ENCODE measurements at regions not wholly inside any gene's neighbourhood (a gene's known extent, or its start where the extent isn't known, plus 50 kb on each side); places are given as distances from the start of the nearest gene placed in this dataset.

- H2AFZ ChIP-seq (ENCODE audit: low read depth, low read length, poor library complexity, severe bottlenecking): no peak overlapping the region
- H3K27ac ChIP-seq (ENCODE audit: low read depth, low read length): no peak overlapping the region
- no TSS peak for BruUV-seq (replicated peaks)
- ATAC-seq (no peak), DNase-seq (ENCODE audit: low read depth, low spot score) (no peak)
- no peaks in the 10 kb centered on the region for H3K9me3 ChIP-seq (ENCODE audit: control insufficient read depth in 1 of 2, insufficient read depth in 1 of 2, low read depth in 1 of 2, low read length in 2 of 2)
- H3K9ac ChIP-seq (ENCODE audit: low read length): no peak overlapping the region
- no peak overlapping the region for H3K4me2 ChIP-seq (ENCODE audit: low read length)
- H3K79me2 ChIP-seq (ENCODE audit: insufficient read depth, low read length): no peaks in the 10 kb centered on the region
- H3K27me3 ChIP-seq (ENCODE audit: insufficient read depth, low read length): no peaks in the 10 kb centered on the region
- ChIA-PET POLR2A (no interaction called here), RAD21 (ENCODE audit: low non-redundant PET in 1 of 2, low total read pairs in 2 of 2, uncharacterized antibody in 2 of 2, unreplicated experiment in 2 of 2) (no interaction called here), CTCF (no interaction called here)
- H3K4me1 ChIP-seq (ENCODE audit: control insufficient read depth in 1 of 2, insufficient read depth in 2 of 2, low read length in 2 of 2): no peaks in the 10 kb centered on the region
- no peak overlapping the region for H3K4me3 ChIP-seq (replicated peaks in 1 of 2; ENCODE audit: low read depth in 1 of 2, low read length in 2 of 2)
- H4K20me1 ChIP-seq (ENCODE audit: insufficient read depth): no peaks in the 10 kb centered on the region
- intact Hi-C loops (cut with micrococcal nuclease): no loop called here
- no peaks in the 10 kb centered on the region for H3K36me3 ChIP-seq (ENCODE audit: control insufficient read depth in 1 of 2, insufficient read depth in 2 of 2, low read length in 2 of 2)
- no peak for TF ChIP-seq ELF1 (IDR thresholded peaks at IDR 0.05; ENCODE audit: borderline replicate concordance, low read depth)
- TF ChIP-seq POLR2A (IDR thresholded peaks at IDR 0.05; ENCODE audit: borderline replicate concordance, extremely low read depth, insufficient read depth, insufficient read length): no peak
- TF ChIP-seq TCF7L2 (IDR thresholded peaks at IDR 0.05; ENCODE audit: borderline replicate concordance, extremely low read depth, insufficient read depth, insufficient read length): no peak
- TF ChIP-seq EZH2phosphoT487 (IDR thresholded peaks at IDR 0.05; ENCODE audit: borderline replicate concordance): no peak
- TF ChIP-seq ATF3 (IDR thresholded peaks at IDR 0.05): no peak
- TF ChIP-seq SIN3A (IDR thresholded peaks at IDR 0.05; ENCODE audit: low read depth): no peak
- no peak for TF ChIP-seq POLR2AphosphoS5 (IDR thresholded peaks at IDR 0.05; ENCODE audit: low read depth, low read length)
- TF ChIP-seq YY1 (IDR thresholded peaks at IDR 0.05; ENCODE audit: extremely low read depth, insufficient replicate concordance, low read depth, low read length): no peak
- TF ChIP-seq FOSL1 (IDR thresholded peaks at IDR 0.05; ENCODE audit: low read depth): no peak
- TF ChIP-seq CBX3 (IDR thresholded peaks at IDR 0.05; ENCODE audit: low read depth): no peak
- TF ChIP-seq EGR1 (IDR thresholded peaks at IDR 0.05; ENCODE audit: low read depth): no peak
- TF ChIP-seq CTCF (IDR thresholded peaks at IDR 0.05 in 2 of 3, conservative IDR thresholded peaks at IDR 0.05 in 1 of 3; ENCODE audit: borderline replicate concordance in 1 of 3, insufficient read depth in 1 of 3, low read depth in 2 of 3, low read length in 2 of 3): no peak
- no peak for TF ChIP-seq CEBPB (IDR thresholded peaks at IDR 0.05; ENCODE audit: low read depth)
- no peak for TF ChIP-seq ZFX (IDR thresholded peaks at IDR 0.05)
- TF ChIP-seq RAD21 (IDR thresholded peaks at IDR 0.05; ENCODE audit: low read depth): no peak
- no peak for TF ChIP-seq SP1 (IDR thresholded peaks at IDR 0.05; ENCODE audit: low read depth)
- no peak for TF ChIP-seq MAX (IDR thresholded peaks at IDR 0.05)
- TF ChIP-seq EZH2 (IDR thresholded peaks at IDR 0.05): no peak
- no peaks in the 10 kb centered on the region for H3K9me2 ChIP-seq (ENCODE audit: insufficient read depth)
These were observed 276.0 kb downstream of the ENC1 start for GRCh38 chr5:74364507-74364906.
